ENCODE measurements at regions not wholly inside any gene's neighbourhood (a gene's known extent, or its start where the extent isn't known, plus 50 kb on each side); places are given as distances from the start of the nearest gene placed in this dataset.

DNA sequence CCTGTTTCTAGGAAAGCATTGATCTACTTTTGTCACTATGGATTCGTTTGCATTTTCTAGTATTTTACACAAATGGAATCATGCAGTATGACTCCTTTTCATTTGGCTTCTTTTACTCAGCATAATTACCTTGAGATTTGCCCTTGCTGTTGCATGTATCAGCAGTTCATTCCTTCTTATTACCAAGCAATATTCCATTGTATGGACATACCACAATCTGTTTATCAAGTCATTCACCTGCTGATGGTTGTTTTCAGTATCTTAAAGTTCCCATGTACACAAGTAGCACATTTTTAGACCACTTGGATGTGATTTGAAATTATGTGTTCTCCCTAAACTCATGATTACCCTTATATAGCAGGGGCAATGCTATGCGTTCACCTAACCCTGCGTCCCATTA is 150.0 kb upstream of the UBE2E1 start (continued):
- TF ChIP-seq PKNOX1 (IDR thresholded peaks at IDR 0.05) = no peak

DNA sequence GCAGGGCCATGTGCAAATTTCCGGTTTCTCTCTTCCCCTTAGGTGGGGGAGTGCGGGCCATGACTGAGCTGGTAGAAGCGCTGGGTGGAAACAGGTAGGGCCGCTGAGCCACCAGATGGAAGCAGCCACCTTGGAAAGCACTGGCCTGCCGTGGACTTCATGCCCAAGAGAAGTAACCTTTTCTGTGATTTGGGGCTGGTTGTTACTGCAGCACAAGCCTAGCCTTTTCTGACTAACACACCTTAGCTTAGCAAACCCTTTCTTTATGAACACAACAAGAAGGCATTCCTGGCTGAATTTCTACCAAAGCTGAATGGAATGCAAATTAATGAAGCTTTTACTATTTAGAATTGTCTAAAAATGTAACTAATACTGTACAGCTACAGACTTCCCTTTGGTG is 149.6 kb upstream of the UBE2E1 start:
- FAIRE-seq (no peak), DNase-seq (ENCODE audit: low read depth, low spot score) (no peak)
- H3K27ac ChIP-seq (ENCODE audit: control insufficient read depth, insufficient read depth) = no peak overlapping the region

More for the DNA sequence above, 149.6 kb upstream of the UBE2E1 start:
- no peaks in the 10 kb centered on the region for H3K36me3 ChIP-seq (ENCODE audit: control insufficient read depth in 2 of 2, insufficient read depth in 2 of 2, low read length in 1 of 2)
- H2AFZ ChIP-seq (ENCODE audit: control insufficient read depth, low read depth, low read length) = no peak overlapping the region
- ChIA-PET RAD21 (ENCODE audit: unreplicated experiment) (interaction anchor here (0.8 to 2.5 kb wide), 3 partner anchors 63 to 151 kb away, joined by 3 to 8 read pairs (median 3); no protein-coding TSS in a partner anchor), SMC1A (ENCODE audit: uncharacterized antibody, unreplicated experiment) (interaction anchor here (0.6 to 2.6 kb wide), 7 partner anchors 14 to 450 kb away, joined by 3 to 6 read pairs (median 4); no protein-coding TSS in a partner anchor), CTCF (interaction anchor here (1.6 kb wide), 1 partner anchor 178 kb away, joined by 5 read pairs; no protein-coding TSS in a partner anchor), POLR2A (interaction anchor here (0.6 to 0.8 kb wide), 2 partner anchors 96 to 152 kb away, joined by 3 read pairs; no protein-coding TSS in a partner anchor)
- no TSS peak for BruUV-seq (replicated peaks)
- no peak for ATAC-seq
- peaks cover 30% of the 10 kb centered on the region for H3K4me1 ChIP-seq (ENCODE audit: control insufficient read depth, insufficient read depth, low read length)
- H3K4me3 ChIP-seq = no peak overlapping the region
- in situ Hi-C loops (cut with MboI) (no loop called here), intact Hi-C loops (cut with micrococcal nuclease; ENCODE audit: unreplicated experiment) (loop anchor here (10.0 kb wide), 1 partner anchor 289 kb away; the partner anchor contains the start of gene NR1D2)
- no peak overlapping the region for H3K4me2 ChIP-seq (ENCODE audit: control insufficient read depth, insufficient read depth)
- TF ChIP-seq ATF3 (IDR thresholded peaks at IDR 0.05; ENCODE audit: borderline replicate concordance, extremely low read depth, low read depth, low read length) = no peak
- 97% methylated on average over 5 of the region's 5 CpGs for WGBS (ENCODE audit: insufficient coverage, insufficient replicate concordance, low lambda C conversion rate, missing lambda C conversion rate)
- H3K79me2 ChIP-seq (ENCODE audit: control insufficient read depth, insufficient read depth, low read length) = no peaks in the 10 kb centered on the region
- H4K20me1 ChIP-seq (ENCODE audit: control insufficient read depth, insufficient read depth) = no peaks in the 10 kb centered on the region
- H3K27me3 ChIP-seq (replicated peaks in 1 of 2; ENCODE audit: control insufficient read depth in 2 of 2, insufficient read depth in 2 of 2, low read length in 1 of 2) = no peaks in the 10 kb centered on the region
- H3K9ac ChIP-seq (ENCODE audit: control insufficient read depth, insufficient read depth, low read length) = no peak overlapping the region
- H3K9me3 ChIP-seq (replicated peaks; ENCODE audit: control insufficient read depth, insufficient read depth, low read length) = peaks cover 4% of the 10 kb centered on the region
